ES-I3 (cell line): ENCODE measurements at regions not wholly inside any gene's neighbourhood (a gene's known extent, or its start where the extent isn't known, plus 50 kb on each side); places are given as distances from the start of the nearest gene placed in this dataset.
"Not testable (repeated sequence)": the region's sequence is repeated elsewhere in the genome, so short reads cannot be mapped to it uniquely, and the experiment has no call there.

Experiments
- H3K36me3 ChIP-seq: 2 replicates; pipeline ENCODE4 v1.6.1; 2013; ENCODE audit warnings: mild to moderate bottlenecking, low read length, control low read depth, moderate library complexity; ENCODE audit not compliant: insufficient read depth
- H3K4me1 ChIP-seq: 2 replicates; pipeline ENCODE4 v1.6.1; 2013; ENCODE audit warnings: mild to moderate bottlenecking, control low read depth, low read length; ENCODE audit not compliant: insufficient read depth
- H3K9ac ChIP-seq: 2 replicates; pipeline ENCODE4 v1.6.1; 2013; ENCODE audit warnings: low read depth, mild to moderate bottlenecking, low read length, moderate library complexity
- H3K9me3 ChIP-seq: 2 replicates; pipeline ENCODE4 v1.6.1; 2013; ENCODE audit warnings: mild to moderate bottlenecking, low read length, moderate library complexity; ENCODE audit not compliant: control insufficient read depth, insufficient read depth

- Histone ChIP-seq H3K9ac (peak overlapping the region; percentile 31; the same call in 1 of the 2 replicates), H3K4me1 (peaks cover 39% of the 10 kb centered on the region)
These were observed 215.3 kb upstream of the NFIA start for GRCh38 chr1:60866917-60867531.

GRCh38 chr1:60866226-60866900, 216.0 kb upstream of the NFIA start:
- Histone ChIP-seq H3K36me3 (no peaks in the 10 kb centered on the region), H3K9me3 (no peaks in the 10 kb centered on the region), H3K4me1 (peaks cover 44% of the 10 kb centered on the region), H3K9ac (no peak overlapping the region)

More at GRCh38 chr1:60866917-60867531, 215.3 kb upstream of the NFIA start:
- Histone ChIP-seq H3K36me3 (no peaks in the 10 kb centered on the region), H3K9me3 (no peaks in the 10 kb centered on the region)

GRCh38 chr1:60865166-60865565, 217.2 kb upstream of the NFIA start:
- peaks cover 43% of the 10 kb centered on the region for H3K4me1 ChIP-seq
- no peak overlapping the region for H3K9ac ChIP-seq
- H3K36me3 ChIP-seq: no peaks in the 10 kb centered on the region
- no peaks in the 10 kb centered on the region for H3K9me3 ChIP-seq

GRCh38 chr1:60864722-60865121, 217.6 kb upstream of the NFIA start:
- Histone ChIP-seq H3K9ac (no peak overlapping the region), H3K4me1 (peaks cover 40% of the 10 kb centered on the region), H3K36me3 (no peaks in the 10 kb centered on the region)

GRCh38 chr1:60863131-60863530, 219.2 kb upstream of the NFIA start:
- Histone ChIP-seq H3K36me3 (no peaks in the 10 kb centered on the region), H3K9ac (no peak overlapping the region), H3K4me1 (peaks cover 40% of the 10 kb centered on the region)

More at GRCh38 chr1:60864722-60865121, 217.6 kb upstream of the NFIA start:
- H3K9me3 ChIP-seq: no peaks in the 10 kb centered on the region

GRCh38 chr1:60861961-60862567, 220.3 kb upstream of the NFIA start:
- Histone ChIP-seq H3K9ac (0 out of 2 replicates have a peak overlapping the region, but pooled peaks have one; percentile 9), H3K9me3 (no peaks in the 10 kb centered on the region), H3K36me3 (no peaks in the 10 kb centered on the region)

More at GRCh38 chr1:60863131-60863530, 219.2 kb upstream of the NFIA start:
- no peaks in the 10 kb centered on the region for H3K9me3 ChIP-seq

GRCh38 chr1:60859111-60859510, 223.2 kb upstream of the NFIA start:
- no peaks in the 10 kb centered on the region for H3K36me3 ChIP-seq
- H3K9me3 ChIP-seq: no peaks in the 10 kb centered on the region
- no peak overlapping the region for H3K9ac ChIP-seq
- peaks cover 24% of the 10 kb centered on the region for H3K4me1 ChIP-seq

More at GRCh38 chr1:60861961-60862567, 220.3 kb upstream of the NFIA start:
- H3K4me1 ChIP-seq: peaks cover 29% of the 10 kb centered on the region

GRCh38 chr1:60857851-60858250, 224.5 kb upstream of the NFIA start:
- Histone ChIP-seq H3K4me1 (peaks cover 23% of the 10 kb centered on the region), H3K9ac (no peak overlapping the region), H3K9me3 (no peaks in the 10 kb centered on the region; the same call in 1 of the 2 replicates), H3K36me3 (no peaks in the 10 kb centered on the region)

- H3K4me1 ChIP-seq: peaks cover 10% of the 10 kb centered on the region
- no peaks in the 10 kb centered on the region; the same call in 1 of the 2 replicates for H3K9me3 ChIP-seq
- H3K9ac ChIP-seq: no peak overlapping the region
- no peaks in the 10 kb centered on the region for H3K36me3 ChIP-seq
These were observed 232.3 kb upstream of the NFIA start for GRCh38 chr1:60850084-60850483.

- H3K36me3 ChIP-seq: no peaks in the 10 kb centered on the region
- no peaks in the 10 kb centered on the region; the same call in 1 of the 2 replicates for H3K9me3 ChIP-seq
- peaks cover 10% of the 10 kb centered on the region for H3K4me1 ChIP-seq
- no peak overlapping the region for H3K9ac ChIP-seq
These were observed 233.0 kb upstream of the NFIA start for GRCh38 chr1:60849401-60849800.

- Histone ChIP-seq H3K9me3 (no peaks in the 10 kb centered on the region; the same call in 1 of the 2 replicates), H3K4me1 (peaks cover 10% of the 10 kb centered on the region), H3K36me3 (no peaks in the 10 kb centered on the region), H3K9ac (peak overlapping the region; percentile 11; the same call in 1 of the 2 replicates)
These were observed 233.7 kb upstream of the NFIA start for GRCh38 chr1:60848583-60849188.

GRCh38 chr1:60847855-60848582, 234.3 kb upstream of the NFIA start:
- H3K9me3 ChIP-seq: no peaks in the 10 kb centered on the region; the same call in 1 of the 2 replicates
- peak overlapping the region; percentile 11; the same call in 1 of the 2 replicates for H3K9ac ChIP-seq
- peaks cover 10% of the 10 kb centered on the region for H3K4me1 ChIP-seq
- H3K36me3 ChIP-seq: no peaks in the 10 kb centered on the region

GRCh38 chr1:60847391-60847790, 235.0 kb upstream of the NFIA start:
- no peaks in the 10 kb centered on the region; the same call in 1 of the 2 replicates for H3K9me3 ChIP-seq
- H3K4me1 ChIP-seq: peaks cover 10% of the 10 kb centered on the region
- no peaks in the 10 kb centered on the region for H3K36me3 ChIP-seq
- H3K9ac ChIP-seq: no peak overlapping the region

- H3K36me3 ChIP-seq, H3K9ac ChIP-seq, H3K9me3 ChIP-seq, H3K4me1 ChIP-seq: not testable (repeated sequence)
These were observed 236.7 kb upstream of the NFIA start for GRCh38 chr1:60845659-60846058.
